GM21447 (cell line): ENCODE measurements at regions not wholly inside any gene's neighbourhood (a gene's known extent, or its start where the extent isn't known, plus 50 kb on each side); places are given as distances from the start of the nearest gene placed in this dataset.
"Not testable (repeated sequence)": the region's sequence is repeated elsewhere in the genome, so short reads cannot be mapped to it uniquely, and the experiment has no call there.

ENCODE experiments used
- ATAC-seq: cut with Tn5 transposase; IDR thresholded peaks from one replicate; pipeline ENCODE4 v1.9.1; 2021; ENCODE audit not compliant: unreplicated experiment

- ATAC-seq, result no peak
These were observed 281.9 kb upstream of the CELF4 start for GRCh38 chr18:37847544-37847943.

GRCh38 chr18:37846996-37847395 lies 281.4 kb upstream of the CELF4 start:
- no peak for ATAC-seq

- no peak for ATAC-seq
These were observed 279.9 kb upstream of the CELF4 start for GRCh38 chr18:37845498-37845897.

GRCh38 chr18:37844209-37844970 lies 278.8 kb upstream of the CELF4 start:
- ATAC-seq, result no peak

- no peak for ATAC-seq
These were observed 272.5 kb upstream of the CELF4 start for GRCh38 chr18:37838083-37838482.

- no peak for ATAC-seq
These were observed 270.7 kb upstream of the CELF4 start for GRCh38 chr18:37836071-37836970.

GRCh38 chr18:37832010-37832695 lies 266.6 kb upstream of the CELF4 start:
- not testable (repeated sequence) for ATAC-seq

GRCh38 chr18:37812961-37813360 lies 247.4 kb upstream of the CELF4 start:
- ATAC-seq, result no peak

- no peak for ATAC-seq
These were observed 240.3 kb upstream of the CELF4 start for GRCh38 chr18:37805773-37806404.

- ATAC-seq, result no peak
These were observed 231.3 kb upstream of the CELF4 start for GRCh38 chr18:37796823-37797349.

GRCh38 chr18:37787452-37787851 lies 221.9 kb upstream of the CELF4 start:
- no peak for ATAC-seq

GRCh38 chr18:37783771-37784170 lies 218.2 kb upstream of the CELF4 start:
- no peak for ATAC-seq

GRCh38 chr18:37779220-37779619 lies 213.6 kb upstream of the CELF4 start:
- ATAC-seq, result no peak

GRCh38 chr18:37778417-37779165 lies 213.0 kb upstream of the CELF4 start:
- no peak for ATAC-seq

GRCh38 chr18:37769826-37770225 lies 204.2 kb upstream of the CELF4 start:
- no peak for ATAC-seq

GRCh38 chr18:37764541-37765288 lies 199.1 kb upstream of the CELF4 start:
- no peak for ATAC-seq

- no peak for ATAC-seq
These were observed 196.6 kb upstream of the CELF4 start for GRCh38 chr18:37762076-37762621.

GRCh38 chr18:37754141-37754540 lies 188.5 kb upstream of the CELF4 start:
- no peak for ATAC-seq

- ATAC-seq, result no peak
These were observed 176.8 kb upstream of the CELF4 start for GRCh38 chr18:37742436-37742835.
